ENCODE measurements at regions not wholly inside any gene's neighbourhood (a gene's known extent, or its start where the extent isn't known, plus 50 kb on each side); places are given as distances from the start of the nearest gene placed in this dataset.

GRCh38 chr15:95737060-95737459, 593.4 kb upstream of the NR2F2 start:
- H2AFZ ChIP-seq (ENCODE audit: low read depth): no peak overlapping the region

GRCh38 chr15:95739131-95739530, 591.4 kb upstream of the NR2F2 start:
- Histone ChIP-seq H3K79me2 (ENCODE audit: insufficient read depth) (no peaks in the 10 kb centered on the region), H3K4me3 (ENCODE audit: low read depth in 2 of 2, low read length in 1 of 2) (no peak overlapping the region), H3K36me3 (replicated peaks in 1 of 2; ENCODE audit: control insufficient read depth in 1 of 2, insufficient read depth in 2 of 2, low read length in 1 of 2) (no peaks in the 10 kb centered on the region), H3K4me2 (no peak overlapping the region), H3K27me3 (ENCODE audit: insufficient read depth) (no peaks in the 10 kb centered on the region), H4K20me1 (ENCODE audit: insufficient read depth) (no peaks in the 10 kb centered on the region), H3K9me2 (no peaks in the 10 kb centered on the region), H3K9me3 (no peaks in the 10 kb centered on the region), H3K9ac (no peak overlapping the region), H3F3A (replicated peaks; ENCODE audit: insufficient read depth) (no peaks in the 10 kb centered on the region), H3K4me1 (ENCODE audit: control insufficient read depth in 1 of 2, insufficient read depth in 2 of 2, low read depth in 1 of 2, low read length in 1 of 2) (no peaks in the 10 kb centered on the region), H3K27ac (ENCODE audit: low read depth in 2 of 2, low read length in 1 of 2) (no peak overlapping the region), H2AFZ (ENCODE audit: low read depth) (no peak overlapping the region)
- DNase-seq: no peak
- 21% methylated on average over 5 of the region's 5 CpGs for WGBS (ENCODE audit: low lambda C conversion rate)
- TF ChIP-seq NFIC (IDR thresholded peaks at IDR 0.05; ENCODE audit: borderline replicate concordance) (no peak), REST (IDR thresholded peaks at IDR 0.05; ENCODE audit: low read depth, low read length) (no peak), JUND (IDR thresholded peaks at IDR 0.05) (no peak), GATA2 (CRISPR knock-in tag; IDR thresholded peaks at IDR 0.05) (no peak)
- POLR2A ChIA-PET: no interaction called here
- CTCF ChIA-PET: no interaction called here

More at GRCh38 chr15:95737060-95737459, 593.4 kb upstream of the NR2F2 start:
- Histone ChIP-seq H3K4me3 (ENCODE audit: low read depth in 2 of 2, low read length in 1 of 2) (no peak overlapping the region), H3K9ac (no peak overlapping the region), H3F3A (replicated peaks; ENCODE audit: insufficient read depth) (no peaks in the 10 kb centered on the region), H3K9me2 (no peaks in the 10 kb centered on the region), H3K27me3 (ENCODE audit: insufficient read depth) (no peaks in the 10 kb centered on the region), H4K20me1 (ENCODE audit: insufficient read depth) (no peaks in the 10 kb centered on the region), H3K9me3 (no peaks in the 10 kb centered on the region), H3K4me1 (ENCODE audit: control insufficient read depth in 1 of 2, insufficient read depth in 2 of 2, low read depth in 1 of 2, low read length in 1 of 2) (no peaks in the 10 kb centered on the region), H3K36me3 (replicated peaks in 1 of 2; ENCODE audit: control insufficient read depth in 1 of 2, insufficient read depth in 2 of 2, low read length in 1 of 2) (no peaks in the 10 kb centered on the region), H3K79me2 (ENCODE audit: insufficient read depth) (no peaks in the 10 kb centered on the region), H3K4me2 (no peak overlapping the region), H3K27ac (ENCODE audit: low read depth in 2 of 2, low read length in 1 of 2) (no peak overlapping the region)
- POLR2A ChIA-PET: no interaction called here
- CTCF ChIA-PET: no interaction called here
- TF ChIP-seq MEF2A (IDR thresholded peaks at IDR 0.05; ENCODE audit: borderline replicate concordance, low read depth) (no peak), NRF1 (IDR thresholded peaks at IDR 0.05; ENCODE audit: low read depth, low read length) (no peak), EP300 (IDR thresholded peaks at IDR 0.05; ENCODE audit: borderline replicate concordance in 1 of 2, low read depth in 1 of 2, low read length in 1 of 2) (no peak), RAD21 (IDR thresholded peaks at IDR 0.05; ENCODE audit: low read length) (no peak), POLR2AphosphoS5 (IDR thresholded peaks at IDR 0.05; ENCODE audit: low read depth, low read length) (no peak), NFIC (IDR thresholded peaks at IDR 0.05; ENCODE audit: borderline replicate concordance) (no peak), TEAD4 (IDR thresholded peaks at IDR 0.05; ENCODE audit: borderline replicate concordance, insufficient read depth) (no peak), MAX (IDR thresholded peaks at IDR 0.05; ENCODE audit: low read depth) (no peak), PBX3 (IDR thresholded peaks at IDR 0.05) (no peak), EZH2phosphoT487 (IDR thresholded peaks at IDR 0.05; ENCODE audit: borderline replicate concordance, low read depth) (no peak)
- 1% methylated on average over 3 of the region's 3 CpGs for WGBS (ENCODE audit: low lambda C conversion rate)
- no peak for DNase-seq
